Kidney (tissue), 10 donors: ENCODE measurements at regions not wholly inside any gene's neighbourhood (a gene's known extent, or its start where the extent isn't known, plus 50 kb on each side); places are given as distances from the start of the nearest gene placed in this dataset.
"Not testable (repeated sequence)": the region's sequence is repeated elsewhere in the genome, so short reads cannot be mapped to it uniquely, and the experiment has no call there.

Experiments
- DNase-seq, 5 donors: peaks; one replicate each; pipeline ENCODE4 v3.0.0-alpha.2; 2013 to 2020
- FAIRE-seq: peaks from 2 replicates; lab custom pipeline; 2012; peaks lifted over from hg19 to GRCh38; lab: Jason Lieb, UNC
- H3K27ac ChIP-seq, 2 donors: one replicate each; pipeline ENCODE4 v1.7.0; 2013; ENCODE audit warnings: low read depth in 2 of 2, low read length in 2 of 2, inconsistent platforms in 1 of 2
- H3K27me3 ChIP-seq: one replicate; pipeline ENCODE4 v1.7.1; 2013; ENCODE audit warnings: low read length, inconsistent platforms; ENCODE audit not compliant: control insufficient read depth, insufficient read depth
- H3K36me3 ChIP-seq, 3 donors: one replicate each; pipeline versions ENCODE4 v1.7.0 to v1.7.1; 2013; ENCODE audit warnings: low read length in 3 of 3, control low read depth in 1 of 3, inconsistent platforms in 1 of 3; ENCODE audit not compliant: insufficient read depth in 3 of 3, control insufficient read depth in 2 of 3
- H3K4me1 ChIP-seq, 3 donors: one replicate each; pipeline versions ENCODE4 v1.7.0 to v1.7.1; 2013; ENCODE audit warnings: low read length in 3 of 3, inconsistent platforms in 1 of 3, low read depth in 1 of 3; ENCODE audit not compliant: control insufficient read depth in 2 of 3, insufficient read depth in 2 of 3
- H3K4me3 ChIP-seq, 3 donors: one replicate each; pipeline versions ENCODE4 v1.7.0 to v1.8.1; 2013; ENCODE audit warnings: low read length in 3 of 3, control low read depth in 1 of 3, inconsistent platforms in 1 of 3
- H3K9ac ChIP-seq, 3 donors: one replicate each; pipeline versions ENCODE4 v1.7.0 to v1.7.1; 2013; ENCODE audit warnings: low read length in 3 of 3, control low read depth in 1 of 3, inconsistent platforms in 1 of 3
- H3K9me3 ChIP-seq, 3 donors: one replicate each; pipeline versions ENCODE4 v1.7.0 to v1.7.1; 2013; ENCODE audit warnings: low read length in 3 of 3, control low read depth in 1 of 3, inconsistent platforms in 1 of 3; ENCODE audit not compliant: control insufficient read depth in 2 of 3, insufficient read depth in 1 of 3
- intact Hi-C: fragments of 100-400 bp; cut with DNase I; formaldehyde crosslinking; loops from one replicate; pipeline ENCODE4 v1.11.1; 2022
- donor health status: control.
- donor health status: control.
- donor health status: DM: yes; HTN: yes; CAD: no.
- donor health status: Normal renal cell carcinoma (clear cell type).

DNA sequence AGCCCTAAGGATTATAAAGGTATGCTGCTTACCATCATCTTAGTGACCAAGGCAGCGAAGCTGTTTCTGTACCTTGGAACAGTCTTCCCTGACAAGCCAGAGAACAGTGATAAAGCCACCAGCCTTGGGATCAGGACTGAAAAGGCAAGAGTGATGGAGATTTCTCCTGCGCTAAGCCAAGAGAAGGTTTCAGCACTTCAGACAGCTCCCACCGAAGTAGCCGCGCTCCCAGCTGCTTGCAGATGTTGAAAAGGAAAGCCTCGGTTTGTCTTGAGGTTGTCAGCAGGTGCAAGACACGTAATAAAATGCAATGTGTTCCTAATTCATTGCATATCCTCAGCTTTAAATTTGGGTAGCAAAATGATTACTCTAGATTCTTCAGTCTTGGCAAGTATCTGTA lies 171.0 kb downstream of the ATP6V0E2 start:
- H3K4me3 ChIP-seq, H3K9me3 ChIP-seq, H3K27ac ChIP-seq, H3K9ac ChIP-seq, H3K4me1 ChIP-seq, FAIRE-seq, H3K36me3 ChIP-seq, intact Hi-C loops, H3K27me3 ChIP-seq: not testable (repeated sequence)
- peak in 4 of 5 donors; percentile 59 to 90 (median 81) for DNase-seq

- H3K27me3 ChIP-seq, intact Hi-C loops: not testable (repeated sequence)
These were observed 171.8 kb downstream of the ATP6V0E2 start for GRCh38 chr7:150045596-150045995.

GRCh38 chr7:150046290-150047194 lies 172.8 kb downstream of the ATP6V0E2 start:
- H3K27me3 ChIP-seq, H3K27ac ChIP-seq, H3K4me3 ChIP-seq, H3K9me3 ChIP-seq, intact Hi-C loops, H3K36me3 ChIP-seq, H3K9ac ChIP-seq, FAIRE-seq, H3K4me1 ChIP-seq: not testable (repeated sequence)
- DNase-seq: peak in 1 of 5 donors; percentile 8

More at GRCh38 chr7:150045596-150045995, 171.8 kb downstream of the ATP6V0E2 start:
- H3K4me3 ChIP-seq, H3K9ac ChIP-seq, FAIRE-seq, H3K27ac ChIP-seq, H3K36me3 ChIP-seq, H3K4me1 ChIP-seq, H3K9me3 ChIP-seq, DNase-seq: not testable (repeated sequence)

- H3K27me3 ChIP-seq, H3K4me1 ChIP-seq, H3K9me3 ChIP-seq, H3K4me3 ChIP-seq, H3K27ac ChIP-seq, H3K9ac ChIP-seq, intact Hi-C loops, H3K36me3 ChIP-seq, FAIRE-seq: not testable (repeated sequence)
- DNase-seq: peak in 4 of 5 donors; percentile 9 to 45 (median 34)
These were observed 173.6 kb downstream of the ATP6V0E2 start for GRCh38 chr7:150047329-150047728.

GRCh38 chr7:150047772-150048171 lies 174.0 kb downstream of the ATP6V0E2 start:
- H3K36me3 ChIP-seq, intact Hi-C loops, H3K27me3 ChIP-seq, H3K4me1 ChIP-seq, H3K9ac ChIP-seq, FAIRE-seq, H3K9me3 ChIP-seq, H3K27ac ChIP-seq, H3K4me3 ChIP-seq: not testable (repeated sequence)
- peak in 4 of 5 donors; percentile 21 to 54 (median 24) for DNase-seq

DNA sequence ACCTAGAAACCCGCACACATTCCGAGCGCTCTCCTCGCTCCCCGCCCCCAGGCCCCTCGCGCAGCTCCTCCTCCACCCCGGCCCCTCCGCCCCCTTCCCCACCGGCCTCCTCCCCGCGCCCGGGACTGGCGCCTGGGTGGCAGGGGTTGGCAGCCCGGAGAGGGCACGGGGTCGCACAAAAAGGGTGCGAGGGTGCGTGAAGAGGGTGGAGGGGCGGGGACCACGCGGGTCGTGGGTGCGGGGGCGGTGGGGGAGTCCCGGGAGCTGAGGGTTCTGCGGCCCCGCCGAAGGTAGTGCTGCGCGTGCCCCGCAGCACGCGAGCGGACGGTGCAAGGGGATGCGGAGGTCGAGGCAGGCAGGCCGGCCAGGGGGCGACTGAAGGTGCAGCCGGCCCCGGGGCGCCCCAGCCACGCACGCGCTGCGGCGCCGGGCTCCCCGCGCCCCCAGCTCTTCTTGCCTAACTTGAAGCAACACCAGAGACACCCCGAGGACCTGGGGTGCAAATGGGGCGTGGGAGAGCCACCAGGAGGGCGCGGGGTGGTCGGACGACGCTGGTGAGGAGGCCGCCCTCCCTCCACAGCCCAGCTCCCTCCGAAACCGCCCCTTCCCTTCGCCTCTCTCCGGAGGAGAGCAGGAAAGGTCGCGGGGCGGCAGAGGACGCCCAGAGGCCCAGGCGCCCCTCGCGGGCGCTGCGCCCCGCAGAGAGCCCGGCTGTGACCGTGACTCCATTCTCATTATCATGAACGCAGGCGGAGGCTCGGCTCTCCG lies 174.7 kb downstream of the ATP6V0E2 start:
- peak in 4 of 5 donors; percentile 14 to 55 (median 26) for DNase-seq
- H3K4me1 ChIP-seq, H3K27ac ChIP-seq, H3K9me3 ChIP-seq, intact Hi-C loops, H3K27me3 ChIP-seq, H3K9ac ChIP-seq, H3K36me3 ChIP-seq, FAIRE-seq: not testable (repeated sequence)
- peak overlapping the region in 1 of 3 donors; percentile 17 for H3K4me3 ChIP-seq

GRCh38 chr7:150049012-150049655 lies 175.4 kb downstream of the ATP6V0E2 start:
- FAIRE-seq, H3K9ac ChIP-seq, H3K27me3 ChIP-seq, H3K4me1 ChIP-seq, H3K9me3 ChIP-seq, intact Hi-C loops, H3K36me3 ChIP-seq, H3K27ac ChIP-seq: not testable (repeated sequence)
- DNase-seq: peak; percentile 10 to 81 (median 50)
- peak overlapping the region in 1 of 3 donors; percentile 29 for H3K4me3 ChIP-seq
